Heart left ventricle (tissue), 16 donors: ENCODE measurements at regions not wholly inside any gene's neighbourhood (a gene's known extent, or its start where the extent isn't known, plus 50 kb on each side); places are given as distances from the start of the nearest gene placed in this dataset.

ENCODE experiments used
- ATAC-seq, 4 donors: fragments of 200-7000 bp; cut with Tn5 transposase; one replicate each; pipeline ENCODE4 v1.9.1; 2020 to 2022; ENCODE audit warnings: moderate library complexity in 4 of 4, mild to moderate bottlenecking in 3 of 4, moderate number of reproducible peaks in 1 of 4
- DNase-seq, 5 donors: peaks; one replicate each; pipeline ENCODE4 v3.0.0-alpha.2; 2020
- H3K27ac ChIP-seq, 12 donors: fragments of 200-600 bp; sonication (generic) in 4 of 12; one replicate each; pipeline versions ENCODE4 v1.5.0 to v1.8.0; 2016 to 2022; ENCODE audit warnings: mild to moderate bottlenecking in 2 of 12
- H3K27me3 ChIP-seq, 9 donors: fragments of 200-600 bp; sonication (generic) in 2 of 9; one replicate each; pipeline versions ENCODE4 v1.5.1 to v1.8.0; 2016 to 2022; ENCODE audit warnings: mild to moderate bottlenecking in 3 of 9
- H3K36me3 ChIP-seq, 9 donors: fragments of 200-600 bp; sonication (generic) in 2 of 9; one replicate each; pipeline versions ENCODE4 v1.5.0 to v1.8.0; 2018 to 2022; ENCODE audit warnings: mild to moderate bottlenecking in 2 of 9
- H3K4me1 ChIP-seq, 12 donors: fragments of 200-600 bp; sonication (generic) in 4 of 12; one replicate each; pipeline versions ENCODE4 v1.5.0 to v1.8.0; 2016 to 2022; ENCODE audit warnings: mild to moderate bottlenecking in 3 of 12
- H3K4me3 ChIP-seq, 12 donors: fragments of 200-600 bp; sonication (generic) in 4 of 12; one replicate each; pipeline versions ENCODE4 v1.5.0 to v1.8.0; 2017 to 2022; ENCODE audit warnings: mild to moderate bottlenecking in 9 of 12, moderate library complexity in 4 of 12
- H3K9me3 ChIP-seq, 12 donors: fragments of 200-600 bp; sonication (generic) in 4 of 12; one replicate each; pipeline versions ENCODE4 v1.5.0 to v1.8.0; 2016 to 2022; ENCODE audit warnings: mild to moderate bottlenecking in 1 of 12
- POLR2A ChIP-seq, 2 donors: fragments of 450-650 bp; IDR thresholded peaks; one replicate each; pipeline ENCODE4 v1.6.1; 2017; ENCODE audit warnings: antibody characterized with exemption in 2 of 2, mild to moderate bottlenecking in 2 of 2, moderate library complexity in 2 of 2
- WGBS, 4 donors: extraction: QIAGEN DNeasy Blood & Tissue Kit in 2 of 4; methylation state at CpG; one replicate each; pipeline versions ENCODE4 v1.1.5 to v1.1.7; 2013 to 2018; 5-methylcytosine and 5-hydroxymethylcytosine counted together
- intact Hi-C, 10 donors: fragments of 100-400 bp; cut with DNase I; formaldehyde crosslinking; loops; one replicate each; pipeline versions ENCODE4 v1.11.1 to v1.14.2; 2022
- TF ChIP-seq, protein P1 (sequence below), 12 donors: fragments of 200-600 bp; sonication (generic) in 4 of 12; IDR thresholded peaks; one replicate each; pipeline versions ENCODE4 v1.5.0 to v1.8.0; 2018 to 2022; ENCODE audit warnings: antibody characterized with exemption in 12 of 12, mild to moderate bottlenecking in 5 of 12
- donor health status: ischemic (EF 13 %, LVEDD 7.1; RV severe dilation, severe dysfunction).
- donor health status: healthy with polysubstance abuse.
- donor health status: DM: no; HTN: yes; CAD: no.
- donor health status: DM: no; HTN: no; CAD: no.
- donor health status: ischemic (EF 25% LVEDD 6.9; RV normal size, moderate dysfunction).
- donor health status: ischemic (EF 25% LVEDD 5.7; RV mildly dilated, moderate dysfunction).
- donor health status: healthy.
- donor health status: DM: yes; HTN: yes; CAD: no.
- donor health status: ischemic (EF 35%, LVEDD 5.7; RV mildly dilated, moderate dysfunction).
- donor health status: nonischemic (EF 11% LVEDD 7.7; RV severe dilation, severe dysfunction).
- donor health status: DM: yes; HTN: yes; CAD: no.
- donor health status: PGD.
- donor health status: ischemic (EF 29% LVEDD 5.4; RV normal size, mild dysfunction).
- donor health status: nonischemic (EF 23%, LVEDD 6.1; RV moderate dilation, normal function).

DNA sequence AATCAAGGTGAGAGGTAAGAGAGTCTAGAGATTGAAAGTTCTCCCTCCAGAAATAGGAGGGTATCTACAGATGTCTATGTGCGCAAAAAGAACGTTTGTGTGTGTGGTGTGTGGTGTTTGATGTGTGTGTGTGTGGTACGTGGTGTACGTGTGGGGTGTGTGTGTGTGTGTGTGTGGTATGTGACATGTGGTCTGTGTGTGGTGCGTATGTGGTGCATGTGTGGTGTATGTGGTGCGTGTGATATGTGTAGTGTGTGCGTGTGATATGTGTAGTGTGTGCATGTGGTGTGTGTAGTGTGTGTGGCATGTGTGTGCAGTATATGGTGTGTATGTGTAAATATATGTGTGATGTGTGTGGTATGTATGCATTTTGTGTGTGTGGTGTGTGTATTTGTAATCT lies 73.0 kb upstream of the LRRC4C start:
- intact Hi-C loops, result no loop called here
- no peaks in the 10 kb centered on the region for H3K9me3 ChIP-seq
- WGBS, 4 donors, result 83 to 91% (median 89%) methylated on average over 7 of the region's 7 CpGs

DNA sequence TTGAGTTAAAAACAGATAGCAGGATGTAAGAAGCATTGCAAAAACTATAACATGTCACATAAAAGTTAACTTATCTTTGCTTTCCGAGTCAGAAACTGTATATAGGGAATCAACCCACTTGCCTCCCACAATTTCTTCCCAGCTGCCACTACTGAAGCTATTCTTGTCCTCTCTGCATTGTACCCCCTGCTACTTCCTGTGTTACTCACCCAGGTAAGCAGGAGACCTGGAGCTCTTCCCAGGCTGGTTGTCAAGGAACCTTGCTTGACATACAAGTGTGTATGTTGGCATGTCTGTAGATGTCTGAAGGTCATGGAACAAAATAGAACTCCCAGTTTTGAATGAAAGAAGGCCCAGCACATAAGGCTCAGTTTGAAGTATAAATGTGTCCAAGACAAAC lies 74.3 kb upstream of the LRRC4C start:
- H3K27ac ChIP-seq, result no peak overlapping the region
- TF ChIP-seq POLR2A (IDR thresholded peaks at IDR 0.05), result no peak
- TF ChIP-seq, protein P1, sequence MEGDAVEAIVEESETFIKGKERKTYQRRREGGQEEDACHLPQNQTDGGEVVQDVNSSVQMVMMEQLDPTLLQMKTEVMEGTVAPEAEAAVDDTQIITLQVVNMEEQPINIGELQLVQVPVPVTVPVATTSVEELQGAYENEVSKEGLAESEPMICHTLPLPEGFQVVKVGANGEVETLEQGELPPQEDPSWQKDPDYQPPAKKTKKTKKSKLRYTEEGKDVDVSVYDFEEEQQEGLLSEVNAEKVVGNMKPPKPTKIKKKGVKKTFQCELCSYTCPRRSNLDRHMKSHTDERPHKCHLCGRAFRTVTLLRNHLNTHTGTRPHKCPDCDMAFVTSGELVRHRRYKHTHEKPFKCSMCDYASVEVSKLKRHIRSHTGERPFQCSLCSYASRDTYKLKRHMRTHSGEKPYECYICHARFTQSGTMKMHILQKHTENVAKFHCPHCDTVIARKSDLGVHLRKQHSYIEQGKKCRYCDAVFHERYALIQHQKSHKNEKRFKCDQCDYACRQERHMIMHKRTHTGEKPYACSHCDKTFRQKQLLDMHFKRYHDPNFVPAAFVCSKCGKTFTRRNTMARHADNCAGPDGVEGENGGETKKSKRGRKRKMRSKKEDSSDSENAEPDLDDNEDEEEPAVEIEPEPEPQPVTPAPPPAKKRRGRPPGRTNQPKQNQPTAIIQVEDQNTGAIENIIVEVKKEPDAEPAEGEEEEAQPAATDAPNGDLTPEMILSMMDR (IDR thresholded peaks at IDR 0.05), result no peak
- no peaks in the 10 kb centered on the region for H3K9me3 ChIP-seq
- H3K4me1 ChIP-seq, result no peaks in the 10 kb centered on the region
- no peaks in the 10 kb centered on the region for H3K27me3 ChIP-seq
- H3K36me3 ChIP-seq, result no peaks in the 10 kb centered on the region
- WGBS, 4 donors, result 40 to 52% (median 50%) methylated on average over 1 of the region's 1 CpG
- intact Hi-C loops, result no loop called here
- H3K4me3 ChIP-seq, result no peak overlapping the region
- no peak for ATAC-seq
- no peak for DNase-seq

More for the DNA sequence above, 73.0 kb upstream of the LRRC4C start:
- Histone ChIP-seq H3K4me1 (no peaks in the 10 kb centered on the region), H3K27ac (no peak overlapping the region), H3K36me3 (no peaks in the 10 kb centered on the region), H3K4me3 (no peak overlapping the region), H3K27me3 (no peaks in the 10 kb centered on the region)
- no peak for TF ChIP-seq POLR2A (IDR thresholded peaks at IDR 0.05)
- TF ChIP-seq, protein P1 (IDR thresholded peaks at IDR 0.05), result no peak
- ATAC-seq, result no peak
- DNase-seq, result no peak

GRCh38 chr11:41534391-41534790 lies 74.9 kb upstream of the LRRC4C start:
- no peak overlapping the region for H3K27ac ChIP-seq
- no peaks in the 10 kb centered on the region for H3K9me3 ChIP-seq
- no peaks in the 10 kb centered on the region for H3K4me1 ChIP-seq
- ATAC-seq (no peak), DNase-seq (no peak)
- TF ChIP-seq, protein P1 (IDR thresholded peaks at IDR 0.05), result no peak
- no peak for TF ChIP-seq POLR2A (IDR thresholded peaks at IDR 0.05)
- WGBS, 4 donors, result 47 to 55% (median 49%) methylated on average over 4 of the region's 4 CpGs
- H3K36me3 ChIP-seq, result no peaks in the 10 kb centered on the region
- H3K4me3 ChIP-seq, result no peak overlapping the region
- intact Hi-C loops, result no loop called here
- H3K27me3 ChIP-seq, result no peaks in the 10 kb centered on the region

GRCh38 chr11:41534861-41535260 lies 75.4 kb upstream of the LRRC4C start:
- H3K9me3 ChIP-seq, result no peaks in the 10 kb centered on the region
- intact Hi-C loops, result no loop called here
- H3K27me3 ChIP-seq, result no peaks in the 10 kb centered on the region
- 51 to 59% (median 55%) methylated on average over 2 of the region's 2 CpGs for WGBS, 4 donors
- H3K36me3 ChIP-seq, result no peaks in the 10 kb centered on the region
- no peak overlapping the region for H3K4me3 ChIP-seq
- H3K4me1 ChIP-seq, result no peaks in the 10 kb centered on the region
- no peak for TF ChIP-seq POLR2A (IDR thresholded peaks at IDR 0.05)
- TF ChIP-seq, protein P1 (IDR thresholded peaks at IDR 0.05), result no peak
- H3K27ac ChIP-seq, result no peak overlapping the region
- DNase-seq (no peak), ATAC-seq (no peak)
